NT2/D1 (cell line): ENCODE measurements at regions not wholly inside any gene's neighbourhood (a gene's known extent, or its start where the extent isn't known, plus 50 kb on each side); places are given as distances from the start of the nearest gene placed in this dataset.

Source experiments
- SUZ12 ChIP-seq: IDR thresholded peaks from 2 replicates; pipeline ENCODE4 v1.6.1; 2011; ENCODE audit not compliant: insufficient read length, insufficient read depth; ENCODE audit errors: extremely low read depth
- YY1 ChIP-seq: IDR thresholded peaks from 2 replicates; pipeline ENCODE4 v1.6.1; 2011; ENCODE audit not compliant: insufficient read length, insufficient read depth
- ZNF274 ChIP-seq: IDR thresholded peaks from 2 replicates; pipeline ENCODE4 v1.6.1; 2011; ENCODE audit warnings: mild to moderate bottlenecking, low read depth, low read length

DNA sequence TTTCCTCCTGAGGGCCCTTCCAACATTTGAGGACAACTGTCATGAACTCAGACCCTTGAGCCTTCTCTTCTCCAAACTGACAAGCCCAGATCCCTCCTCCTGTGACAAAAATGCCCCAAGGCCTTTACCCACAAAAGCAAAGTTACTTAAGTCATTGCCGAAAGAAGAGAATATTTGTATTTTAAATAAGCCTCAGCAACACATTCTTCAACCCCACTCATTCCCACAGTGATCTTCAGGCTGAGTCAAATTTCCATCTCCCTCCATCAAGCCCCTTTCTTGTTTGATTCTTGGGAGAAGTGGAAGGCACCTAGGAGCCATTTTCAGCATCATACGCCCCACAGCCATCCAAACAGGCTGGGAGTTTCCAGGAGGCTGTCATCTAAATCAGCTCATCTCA, 150.8 kb upstream of the PDE1C start:
- no peak for TF ChIP-seq YY1
- no peak for TF ChIP-seq ZNF274
- no peak for TF ChIP-seq SUZ12
